IMR-90 (cell line): ENCODE measurements at regions not wholly inside any gene's neighbourhood (a gene's known extent, or its start where the extent isn't known, plus 50 kb on each side); places are given as distances from the start of the nearest gene placed in this dataset.

Source experiments
- ATAC-seq: fragments of 200-7000 bp; cut with Tn5 transposase; 2 replicates; pipeline ENCODE4 v1.9.1; 2020; ENCODE audit warnings: low read depth, mild to moderate bottlenecking, moderate library complexity
- BruUV-seq: library from RNA; stranded (reverse); fragments of 400-500 nt; replicated peaks from 2 replicates; lab custom pipeline; 2021; lab: Mats Ljungman, UMichigan
- CTCF ChIA-PET: fragments of 300-600 bp; formaldehyde crosslinking; extraction: SDS; loops from one replicate; lab custom pipeline; 2021; ENCODE audit warnings: antibody characterized with exemption; lab: Yijun Ruan, JAX
- POLR2A ChIA-PET: fragments of 300-600 bp; sonication (Branson Sonifier 250); formaldehyde crosslinking; loops from one replicate; lab custom pipeline; 2022; ENCODE audit warnings: antibody characterized with exemption; ENCODE audit not compliant: unreplicated experiment; lab: Charles Lee
- DNase-seq: peaks from one replicate; pipeline ENCODE4 v3.0.0; 2013
- H2AFZ ChIP-seq: replicated peaks from 2 replicates; pipeline ENCODE3; 2013; ENCODE audit warnings: low read length, mild to moderate bottlenecking; ENCODE audit not compliant: poor library complexity
- H2AK5ac ChIP-seq: 2 replicates; pipeline ENCODE4 v1.6.1; 2013; ENCODE audit warnings: low read depth, low read length, inconsistent platforms
- H2AK9ac ChIP-seq: replicated peaks from 2 replicates; pipeline ENCODE3; 2013; ENCODE audit warnings: mild to moderate bottlenecking, low read depth, low read length, moderate library complexity; ENCODE audit not compliant: poor library complexity
- H2BK120ac ChIP-seq: 2 replicates; pipeline ENCODE4 v1.6.1; 2013; ENCODE audit warnings: low read depth, low read length, inconsistent platforms
- H2BK15ac ChIP-seq: 3 replicates; pipeline ENCODE4 v1.6.1; 2013; ENCODE audit warnings: low read depth, low read length, inconsistent platforms
- H2BK20ac ChIP-seq: 2 replicates; pipeline ENCODE4 v1.6.1; 2013; ENCODE audit warnings: low read depth, mild to moderate bottlenecking, inconsistent platforms, low read length, moderate library complexity
- H2BK5ac ChIP-seq: 2 replicates; pipeline ENCODE4 v1.6.1; 2013; ENCODE audit warnings: mild to moderate bottlenecking, low read depth, low read length, inconsistent platforms; ENCODE audit not compliant: poor library complexity, severe bottlenecking
- H3K14ac ChIP-seq: replicated peaks from 2 replicates; pipeline ENCODE4 v1.6.1; 2013; ENCODE audit warnings: low read depth, low read length, inconsistent platforms
- H3K18ac ChIP-seq: 2 replicates; pipeline ENCODE4 v1.6.1; 2013; ENCODE audit warnings: low read depth, low read length, control low read depth
- H3K23ac ChIP-seq: 2 replicates; pipeline ENCODE4 v1.6.1; 2013; ENCODE audit warnings: low read depth, low read length, inconsistent platforms
- H3K27ac ChIP-seq: 2 replicates; pipeline ENCODE4 v1.5.1; 2013; ENCODE audit warnings: mild to moderate bottlenecking, control low read depth, low read length; ENCODE audit not compliant: insufficient read depth
- H3K27me3 ChIP-seq: 2 replicates; pipeline ENCODE4 v1.6.1; 2013; ENCODE audit warnings: low read length; ENCODE audit not compliant: control insufficient read depth, insufficient read depth
- H3K36me3 ChIP-seq: 2 replicates; pipeline ENCODE4 v1.6.1; 2013; ENCODE audit warnings: low read length, mixed read lengths; ENCODE audit not compliant: control insufficient read depth, insufficient read depth
- H3K4ac ChIP-seq: 2 replicates; pipeline ENCODE4 v1.6.1; 2013; ENCODE audit warnings: low read depth, low read length, inconsistent platforms
- H3K4me1 ChIP-seq: 2 replicates; pipeline ENCODE4 v1.6.1; 2013; ENCODE audit warnings: low read length, mixed read lengths; ENCODE audit not compliant: control insufficient read depth, insufficient read depth
- H3K4me2 ChIP-seq: 2 replicates; pipeline ENCODE4 v1.6.1; 2013; ENCODE audit warnings: low read depth, mild to moderate bottlenecking, control low read depth, low read length, moderate library complexity
- H3K4me3 ChIP-seq: 2 replicates; pipeline ENCODE4 v1.5.1; 2013; ENCODE audit warnings: low read depth, mild to moderate bottlenecking, control low read depth, low read length, moderate library complexity; ENCODE audit not compliant: insufficient read depth
- H3K56ac ChIP-seq: 2 replicates; pipeline ENCODE4 v1.6.1; 2013; ENCODE audit warnings: low read length, inconsistent platforms; ENCODE audit not compliant: insufficient read depth; ENCODE audit errors: extremely low read depth
- H3K79me1 ChIP-seq, 2 experiments: 2 replicates each; pipeline ENCODE4 v1.6.1; 2013; ENCODE audit warnings: low read length in 2 of 2, inconsistent platforms in 1 of 2, low read depth in 1 of 2
- H3K9ac ChIP-seq: 2 replicates; pipeline ENCODE4 v1.6.1; 2013; ENCODE audit warnings: low read depth, low read length, control low read depth
- H3K9me1 ChIP-seq: 2 replicates; pipeline ENCODE4 v1.6.1; 2013; ENCODE audit warnings: low read length, inconsistent platforms; ENCODE audit not compliant: insufficient read depth
- H3K9me3 ChIP-seq: 2 replicates; pipeline ENCODE4 v1.6.1; 2013; ENCODE audit warnings: low read length; ENCODE audit not compliant: control insufficient read depth, insufficient read depth
- H4K20me1 ChIP-seq: 2 replicates; pipeline ENCODE4 v1.6.1; 2013; ENCODE audit warnings: low read length, inconsistent platforms; ENCODE audit not compliant: insufficient read depth
- H4K5ac ChIP-seq: 2 replicates; pipeline ENCODE4 v1.6.1; 2013; ENCODE audit warnings: mild to moderate bottlenecking, low read depth, low read length, control low read depth
- H4K8ac ChIP-seq, 2 experiments: 2 replicates each; pipeline ENCODE4 v1.6.1; 2013; ENCODE audit warnings: low read depth in 2 of 2, low read length in 2 of 2, control low read depth in 1 of 2, inconsistent platforms in 1 of 2
- H4K91ac ChIP-seq: 2 replicates; pipeline ENCODE4 v1.6.1; 2013; ENCODE audit warnings: low read depth, low read length, inconsistent platforms; ENCODE audit not compliant: insufficient read depth
- BHLHE40 ChIP-seq: fragments of 150-350 bp; IDR thresholded peaks from 2 replicates; pipeline ENCODE4 v1.6.1; 2016; ENCODE audit warnings: mild to moderate bottlenecking, low read depth, low read length
- CEBPB ChIP-seq: IDR thresholded peaks from 2 replicates; pipeline ENCODE4 v1.6.1; 2012; ENCODE audit warnings: low read depth, low read length, improper control_type of control experiment
- CHD1 ChIP-seq: IDR thresholded peaks from 2 replicates; pipeline ENCODE4 v1.6.1; 2012; ENCODE audit warnings: low read depth, low read length, improper control_type of control experiment
- FOS ChIP-seq: fragments of 150-350 bp; IDR thresholded peaks from 2 replicates; pipeline ENCODE4 v1.6.1; 2016; ENCODE audit warnings: low read depth, low read length
- MAFK ChIP-seq: IDR thresholded peaks from 2 replicates; pipeline ENCODE4 v1.6.1; 2012; ENCODE audit warnings: low read depth, low read length, improper control_type of control experiment
- MAZ ChIP-seq: IDR thresholded peaks from 2 replicates; pipeline ENCODE4 v1.6.1; 2012; ENCODE audit warnings: low read depth, mild to moderate bottlenecking, low read length, improper control_type of control experiment, moderate library complexity, borderline replicate concordance
- MXI1 ChIP-seq: IDR thresholded peaks from 2 replicates; pipeline ENCODE4 v1.6.1; 2012; ENCODE audit warnings: low read depth, mild to moderate bottlenecking, low read length, moderate library complexity, borderline replicate concordance
- NFE2L2 ChIP-seq: fragments of 150-350 bp; IDR thresholded peaks from 2 replicates; pipeline ENCODE4 v1.6.1; 2016; ENCODE audit warnings: low read depth, mild to moderate bottlenecking, low read length
- POLR2A ChIP-seq: IDR thresholded peaks from 2 replicates; pipeline ENCODE4 v1.6.1; 2012; ENCODE audit warnings: mild to moderate bottlenecking, low read depth, low read length
- RAD21 ChIP-seq: IDR thresholded peaks from 2 replicates; pipeline ENCODE4 v1.6.1; 2012; ENCODE audit warnings: low read length, improper control_type of control experiment
- RCOR1 ChIP-seq: IDR thresholded peaks from 2 replicates; pipeline ENCODE4 v1.6.1; 2012; ENCODE audit warnings: mild to moderate bottlenecking, low read length, improper control_type of control experiment; ENCODE audit not compliant: insufficient replicate concordance
- RFX5 ChIP-seq: IDR thresholded peaks from 2 replicates; pipeline ENCODE4 v1.8.0; 2012; ENCODE audit warnings: low read depth, mild to moderate bottlenecking, low read length, moderate library complexity
- SMC3 ChIP-seq: fragments of 150-350 bp; IDR thresholded peaks from 2 replicates; pipeline ENCODE4 v1.6.1; 2016; ENCODE audit warnings: low read depth, mild to moderate bottlenecking, antibody characterized with exemption, low read length, moderate library complexity
- WGBS, 2 experiments: methylation state at CpG; one replicate each; pipeline versions ENCODE4 v1.1.5 to v1.1.7; 2013; ENCODE audit warnings: missing lambda C conversion rate in 2 of 2; ENCODE audit not compliant: insufficient read length in 1 of 2; ENCODE audit errors: extremely low coverage in 2 of 2; 5-methylcytosine and 5-hydroxymethylcytosine counted together
- dilution Hi-C: fragments of 300-500 bp; cut with HindIII; formaldehyde crosslinking; loops from one replicate; pipeline ENCODE4 v1.14.3; 2018; ENCODE audit warnings: low sequenced_read_pairs; ENCODE audit not compliant: unreplicated experiment
- in situ Hi-C: fragments of 300-500 bp; cut with MboI; formaldehyde crosslinking; loops from 3 replicates; pipeline ENCODE4 v1.14.3; 2019; ENCODE audit warnings: low sequenced_read_pairs, inconsistent platforms, mixed read lengths
- intact Hi-C: fragments of 100-400 bp; cut with micrococcal nuclease; formaldehyde crosslinking; loops from 2 replicates; pipeline ENCODE4 v1.10.0; 2022
- TF ChIP-seq, protein P1 (sequence below): conservative IDR thresholded peaks from 2 replicates; pipeline ENCODE4 v1.5.1; 2012; ENCODE audit warnings: mild to moderate bottlenecking, low read depth, low read length, improper control_type of control experiment
- TF ChIP-seq, protein P2 (sequence below): fragments of 150-350 bp; IDR thresholded peaks from 2 replicates; pipeline ENCODE4 v1.6.1; 2016; ENCODE audit warnings: low read depth, mild to moderate bottlenecking, low read length, moderate library complexity, borderline replicate concordance
- TF ChIP-seq, protein P3 (sequence below): fragments of 150-350 bp; IDR thresholded peaks from 2 replicates; pipeline ENCODE4 v1.6.1; 2017; ENCODE audit warnings: mild to moderate bottlenecking, antibody characterized with exemption, low read length, low read depth

DNA sequence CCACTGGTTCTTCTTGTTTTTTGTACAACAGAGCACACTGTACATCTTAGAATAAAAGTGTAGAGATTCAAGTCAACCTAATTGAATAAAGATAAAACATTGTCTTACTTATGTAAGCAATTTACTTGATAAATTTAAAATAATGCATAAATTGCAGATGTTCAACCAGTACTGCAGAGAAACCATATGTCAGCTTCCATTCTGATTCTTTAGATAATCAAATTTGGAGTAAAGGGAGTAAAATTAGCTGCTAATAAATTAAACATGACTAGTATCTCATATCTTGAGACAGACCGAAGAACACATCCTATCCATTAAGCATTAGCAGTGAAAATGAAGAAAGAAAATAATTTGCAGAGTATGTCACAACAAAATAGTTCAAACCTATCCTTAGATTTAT is 261.2 kb downstream of the GASK1B start:
- Histone ChIP-seq H2AK9ac (no peak overlapping the region), H2BK5ac (no peak overlapping the region), H4K91ac (no peak overlapping the region), H3K23ac (no peak overlapping the region), H3K14ac (no peak overlapping the region), H3K79me1 (no peaks in the 10 kb centered on the region), H3K9ac (no peak overlapping the region), H4K5ac (no peak overlapping the region), H3K4me1 (no peaks in the 10 kb centered on the region), H4K20me1 (no peaks in the 10 kb centered on the region), H2BK120ac (no peak overlapping the region), H3K18ac (no peak overlapping the region), H3K9me3 (no peaks in the 10 kb centered on the region), H3K27me3 (no peaks in the 10 kb centered on the region), H3K4me2 (no peak overlapping the region), H2AK5ac (no peak overlapping the region), H3K56ac (no peak overlapping the region), H3K4me3 (no peak overlapping the region), H3K27ac (no peak overlapping the region), H2BK20ac (no peak overlapping the region), H2BK15ac (no peak overlapping the region), H4K8ac (no peak overlapping the region), H3K4ac (no peak overlapping the region), H2AFZ (no peak overlapping the region), H3K9me1 (no peaks in the 10 kb centered on the region), H3K36me3 (no peaks in the 10 kb centered on the region)
- dilution Hi-C loops = no loop called here
- ATAC-seq = no peak
- no TSS peak for BruUV-seq
- TF ChIP-seq RFX5 (no peak), MAFK (no peak), BHLHE40 (no peak), RCOR1 (no peak), MAZ (no peak), SMC3 (no peak), CEBPB (no peak), RAD21 (no peak), POLR2A (no peak), FOS (no peak), CHD1 (no peak), MXI1 (no peak), NFE2L2 (no peak)
- TF ChIP-seq, protein P1, sequence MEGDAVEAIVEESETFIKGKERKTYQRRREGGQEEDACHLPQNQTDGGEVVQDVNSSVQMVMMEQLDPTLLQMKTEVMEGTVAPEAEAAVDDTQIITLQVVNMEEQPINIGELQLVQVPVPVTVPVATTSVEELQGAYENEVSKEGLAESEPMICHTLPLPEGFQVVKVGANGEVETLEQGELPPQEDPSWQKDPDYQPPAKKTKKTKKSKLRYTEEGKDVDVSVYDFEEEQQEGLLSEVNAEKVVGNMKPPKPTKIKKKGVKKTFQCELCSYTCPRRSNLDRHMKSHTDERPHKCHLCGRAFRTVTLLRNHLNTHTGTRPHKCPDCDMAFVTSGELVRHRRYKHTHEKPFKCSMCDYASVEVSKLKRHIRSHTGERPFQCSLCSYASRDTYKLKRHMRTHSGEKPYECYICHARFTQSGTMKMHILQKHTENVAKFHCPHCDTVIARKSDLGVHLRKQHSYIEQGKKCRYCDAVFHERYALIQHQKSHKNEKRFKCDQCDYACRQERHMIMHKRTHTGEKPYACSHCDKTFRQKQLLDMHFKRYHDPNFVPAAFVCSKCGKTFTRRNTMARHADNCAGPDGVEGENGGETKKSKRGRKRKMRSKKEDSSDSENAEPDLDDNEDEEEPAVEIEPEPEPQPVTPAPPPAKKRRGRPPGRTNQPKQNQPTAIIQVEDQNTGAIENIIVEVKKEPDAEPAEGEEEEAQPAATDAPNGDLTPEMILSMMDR = no peak
- TF ChIP-seq, protein P2, sequence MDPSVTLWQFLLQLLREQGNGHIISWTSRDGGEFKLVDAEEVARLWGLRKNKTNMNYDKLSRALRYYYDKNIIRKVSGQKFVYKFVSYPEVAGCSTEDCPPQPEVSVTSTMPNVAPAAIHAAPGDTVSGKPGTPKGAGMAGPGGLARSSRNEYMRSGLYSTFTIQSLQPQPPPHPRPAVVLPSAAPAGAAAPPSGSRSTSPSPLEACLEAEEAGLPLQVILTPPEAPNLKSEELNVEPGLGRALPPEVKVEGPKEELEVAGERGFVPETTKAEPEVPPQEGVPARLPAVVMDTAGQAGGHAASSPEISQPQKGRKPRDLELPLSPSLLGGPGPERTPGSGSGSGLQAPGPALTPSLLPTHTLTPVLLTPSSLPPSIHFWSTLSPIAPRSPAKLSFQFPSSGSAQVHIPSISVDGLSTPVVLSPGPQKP = no peak
- TF ChIP-seq, protein P3, sequence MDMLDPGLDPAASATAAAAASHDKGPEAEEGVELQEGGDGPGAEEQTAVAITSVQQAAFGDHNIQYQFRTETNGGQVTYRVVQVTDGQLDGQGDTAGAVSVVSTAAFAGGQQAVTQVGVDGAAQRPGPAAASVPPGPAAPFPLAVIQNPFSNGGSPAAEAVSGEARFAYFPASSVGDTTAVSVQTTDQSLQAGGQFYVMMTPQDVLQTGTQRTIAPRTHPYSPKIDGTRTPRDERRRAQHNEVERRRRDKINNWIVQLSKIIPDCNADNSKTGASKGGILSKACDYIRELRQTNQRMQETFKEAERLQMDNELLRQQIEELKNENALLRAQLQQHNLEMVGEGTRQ = no peak
- in situ Hi-C loops = no loop called here
- intact Hi-C loops = no loop called here
- WGBS, 2 experiments = no CpG with 5 or more reads among the region's 1 CpG
- ChIA-PET POLR2A (no interaction called here), CTCF (interaction anchor here (1.0 kb wide), 1 partner anchor 12 kb away, joined by 3 read pairs; no protein-coding TSS in a partner anchor)
- DNase-seq = no peak
